Thyroid gland (tissue), 4 donors: ENCODE measurements at regions not wholly inside any gene's neighbourhood (a gene's known extent, or its start where the extent isn't known, plus 50 kb on each side); places are given as distances from the start of the nearest gene placed in this dataset.

ENCODE experiments used
- DNase-seq, 2 donors: peaks; one replicate each; pipeline ENCODE4 v3.0.0-alpha.2; 2019
- H3K27ac ChIP-seq, 3 donors: fragments of 200-600 bp; sonication (generic); 1 replicate in 2 of 3; 2 replicates in 1 of 3; pipeline ENCODE4 v1.5.1; 2016 to 2019; ENCODE audit warnings: mild to moderate bottlenecking in 1 of 3, moderate library complexity in 1 of 3
- H3K27me3 ChIP-seq: fragments of 200-600 bp; sonication (generic); one replicate; pipeline ENCODE4 v1.5.1; 2019
- H3K36me3 ChIP-seq, 2 donors: fragments of 200-600 bp; sonication (generic); one replicate each; pipeline ENCODE4 v1.5.1; 2016 to 2019
- H3K4me1 ChIP-seq, 2 donors: fragments of 200-600 bp; sonication (generic); one replicate each; pipeline ENCODE4 v1.5.1; 2017 to 2019
- H3K4me3 ChIP-seq, 3 donors: fragments of 200-600 bp; sonication (generic); replicated peaks in 1 of 3; 1 replicate in 2 of 3; 2 replicates in 1 of 3; pipeline ENCODE4 v1.5.1; 2016; ENCODE audit warnings: mild to moderate bottlenecking in 1 of 3
- H3K9me3 ChIP-seq: fragments of 200-600 bp; sonication (generic); one replicate; pipeline ENCODE4 v1.5.1; 2017
- POLR2A ChIP-seq, 2 donors: fragments of 450-650 bp; IDR thresholded peaks; one replicate each; pipeline ENCODE4 v1.6.1; 2017; ENCODE audit warnings: antibody characterized with exemption in 2 of 2, mild to moderate bottlenecking in 2 of 2, moderate library complexity in 1 of 2
- WGBS, 2 donors: methylation state at CpG; one replicate each; pipeline ENCODE4 v1.1.5; 2017; 5-methylcytosine and 5-hydroxymethylcytosine counted together
- intact Hi-C: fragments of 100-400 bp; cut with DNase I; formaldehyde crosslinking; loops from one replicate; pipeline ENCODE4 v1.15.1; 2023
- TF ChIP-seq, protein P1 (sequence below), 6 experiments: fragments of 200-600 bp in 3 of 6; fragments of 450-650 bp in 3 of 6; sonication (generic) in 3 of 6; IDR thresholded peaks; one replicate each; pipeline ENCODE4 v1.5.1; 2016 to 2019; ENCODE audit warnings: antibody characterized with exemption in 6 of 6, mild to moderate bottlenecking in 2 of 6, inconsistent platforms in 1 of 6, moderate library complexity in 1 of 6

DNA sequence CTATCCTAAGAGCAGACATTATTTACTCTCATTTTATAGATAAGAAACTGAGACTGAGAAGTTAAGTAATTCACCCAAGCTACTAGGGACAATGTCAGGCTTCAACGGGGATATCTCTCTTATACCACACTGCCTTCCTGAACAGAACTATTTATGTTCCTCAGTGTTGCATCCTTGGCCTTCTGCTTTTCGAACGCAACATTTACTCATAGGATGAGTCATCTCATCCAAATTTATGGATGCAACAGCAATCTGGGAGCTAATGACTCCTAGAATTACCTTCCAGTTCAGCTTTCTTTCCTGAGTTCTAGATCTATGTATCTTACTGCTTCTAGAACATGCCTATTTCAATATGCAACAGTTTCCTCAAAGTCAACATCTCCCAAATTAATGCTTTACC lies 103.6 kb upstream of the PAM start:
- H3K27ac ChIP-seq, result no peak overlapping the region
- no peak for DNase-seq
- no peaks in the 10 kb centered on the region for H3K27me3 ChIP-seq
- no peak for TF ChIP-seq POLR2A (IDR thresholded peaks at IDR 0.05)
- TF ChIP-seq, protein P1, sequence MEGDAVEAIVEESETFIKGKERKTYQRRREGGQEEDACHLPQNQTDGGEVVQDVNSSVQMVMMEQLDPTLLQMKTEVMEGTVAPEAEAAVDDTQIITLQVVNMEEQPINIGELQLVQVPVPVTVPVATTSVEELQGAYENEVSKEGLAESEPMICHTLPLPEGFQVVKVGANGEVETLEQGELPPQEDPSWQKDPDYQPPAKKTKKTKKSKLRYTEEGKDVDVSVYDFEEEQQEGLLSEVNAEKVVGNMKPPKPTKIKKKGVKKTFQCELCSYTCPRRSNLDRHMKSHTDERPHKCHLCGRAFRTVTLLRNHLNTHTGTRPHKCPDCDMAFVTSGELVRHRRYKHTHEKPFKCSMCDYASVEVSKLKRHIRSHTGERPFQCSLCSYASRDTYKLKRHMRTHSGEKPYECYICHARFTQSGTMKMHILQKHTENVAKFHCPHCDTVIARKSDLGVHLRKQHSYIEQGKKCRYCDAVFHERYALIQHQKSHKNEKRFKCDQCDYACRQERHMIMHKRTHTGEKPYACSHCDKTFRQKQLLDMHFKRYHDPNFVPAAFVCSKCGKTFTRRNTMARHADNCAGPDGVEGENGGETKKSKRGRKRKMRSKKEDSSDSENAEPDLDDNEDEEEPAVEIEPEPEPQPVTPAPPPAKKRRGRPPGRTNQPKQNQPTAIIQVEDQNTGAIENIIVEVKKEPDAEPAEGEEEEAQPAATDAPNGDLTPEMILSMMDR (IDR thresholded peaks at IDR 0.05), result no peak
- WGBS, 2 donors, result 91 to 95% methylated on average over 3 of the region's 3 CpGs
- H3K4me3 ChIP-seq, result no peak overlapping the region
- H3K9me3 ChIP-seq, result no peaks in the 10 kb centered on the region
- no peaks in the 10 kb centered on the region for H3K4me1 ChIP-seq
- no peaks in the 10 kb centered on the region for H3K36me3 ChIP-seq
- intact Hi-C loops, result no loop called here

DNA sequence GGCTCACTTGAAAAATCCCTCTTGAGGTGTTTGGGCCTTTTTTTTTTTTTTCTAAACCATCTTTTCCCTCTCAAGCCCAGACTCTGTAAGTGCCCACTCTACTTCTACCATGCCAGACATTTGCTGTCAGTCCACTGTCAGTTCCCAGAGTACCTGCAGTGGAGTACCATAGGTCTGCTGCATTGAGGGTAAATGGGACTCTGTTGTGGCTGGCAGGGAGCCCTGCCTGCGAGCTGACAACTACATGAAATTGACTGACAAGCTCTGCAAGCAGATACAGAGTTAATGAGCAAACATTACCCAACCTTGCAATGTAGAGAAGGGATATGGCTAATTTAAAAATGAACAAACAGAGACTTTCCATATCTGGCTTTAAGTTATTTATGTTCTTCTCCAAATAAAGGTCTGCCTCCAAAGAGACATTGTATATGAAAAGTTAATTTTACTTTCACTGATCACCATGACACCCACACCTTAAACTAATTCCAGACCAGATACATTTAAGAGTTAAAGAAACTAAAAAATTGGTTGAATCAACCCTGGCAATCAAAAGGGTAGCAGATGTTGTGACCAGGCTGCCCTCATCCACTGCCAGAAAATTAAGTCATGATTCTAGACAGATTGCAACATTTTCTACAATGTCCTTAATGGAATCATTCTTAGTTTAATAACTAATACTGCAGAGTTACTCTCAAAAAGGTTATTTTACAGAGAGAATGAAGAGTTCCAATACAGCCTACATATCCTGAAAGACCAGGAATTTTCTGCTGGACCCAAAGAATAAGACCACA lies 100.4 kb upstream of the PAM start:
- Histone ChIP-seq H3K4me3 (no peak overlapping the region), H3K4me1 (no peaks in the 10 kb centered on the region), H3K27me3 (no peaks in the 10 kb centered on the region), H3K27ac (no peak overlapping the region), H3K9me3 (no peaks in the 10 kb centered on the region), H3K36me3 (no peaks in the 10 kb centered on the region)
- no peak for DNase-seq
- WGBS, 2 donors, result 78% methylated on average over 1 of the region's 1 CpG
- intact Hi-C loops, result no loop called here
- no peak for TF ChIP-seq POLR2A (IDR thresholded peaks at IDR 0.05)
- TF ChIP-seq, protein P1 (IDR thresholded peaks at IDR 0.05), result no peak

DNA sequence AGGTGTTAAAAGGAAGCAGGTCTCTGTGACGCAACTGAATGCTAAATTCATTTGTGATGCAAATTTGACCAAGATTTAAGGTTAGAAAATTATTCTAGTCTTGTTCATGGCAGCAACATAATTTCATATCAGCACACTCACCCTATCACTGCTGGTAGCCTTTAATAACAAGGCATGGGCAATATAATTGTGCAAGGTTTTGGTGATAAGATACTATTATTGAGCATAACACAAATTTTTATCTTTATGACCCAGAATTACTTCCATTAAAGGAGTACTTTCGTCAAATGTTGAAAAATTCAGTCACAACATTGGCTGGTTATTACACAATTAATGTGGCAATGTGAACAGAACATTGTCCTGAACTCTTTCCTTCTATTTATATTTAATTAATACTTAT lies 96.0 kb upstream of the PAM start:
- TF ChIP-seq POLR2A (IDR thresholded peaks at IDR 0.05), result no peak
- TF ChIP-seq, protein P1 (IDR thresholded peaks at IDR 0.05), result no peak
- H3K9me3 ChIP-seq, result no peaks in the 10 kb centered on the region
- H3K4me3 ChIP-seq, result no peak overlapping the region
- intact Hi-C loops, result no loop called here
- H3K27ac ChIP-seq, result no peak overlapping the region
- DNase-seq, result no peak
- no peaks in the 10 kb centered on the region for H3K27me3 ChIP-seq
- H3K36me3 ChIP-seq, result no peaks in the 10 kb centered on the region
- WGBS, 2 donors, result 84 to 85% methylated on average over 2 of the region's 2 CpGs
- no peaks in the 10 kb centered on the region for H3K4me1 ChIP-seq

DNA sequence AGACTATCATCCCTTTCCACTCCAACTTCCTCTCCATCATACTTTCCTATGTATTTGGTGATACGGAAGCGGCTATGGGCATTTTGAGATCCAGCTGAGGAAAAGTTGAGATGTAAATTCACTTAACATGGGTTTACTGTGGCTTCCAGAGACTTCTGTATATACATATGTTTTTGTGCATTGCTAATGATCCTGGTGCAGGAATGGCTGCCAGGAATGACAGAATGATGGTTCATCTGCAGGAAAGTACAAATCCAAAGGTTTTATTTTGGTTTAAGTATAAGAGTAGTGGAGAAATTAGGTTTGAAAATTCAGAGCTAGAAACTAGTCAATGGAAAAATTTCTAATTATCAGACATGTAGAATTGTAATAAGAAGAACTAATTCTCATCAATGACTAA lies 95.0 kb upstream of the PAM start:
- Histone ChIP-seq H3K27me3 (no peaks in the 10 kb centered on the region), H3K27ac (no peak overlapping the region), H3K9me3 (no peaks in the 10 kb centered on the region), H3K36me3 (no peaks in the 10 kb centered on the region), H3K4me1 (no peaks in the 10 kb centered on the region), H3K4me3 (no peak overlapping the region)
- TF ChIP-seq, protein P1 (IDR thresholded peaks at IDR 0.05), result no peak
- TF ChIP-seq POLR2A (IDR thresholded peaks at IDR 0.05), result no peak
- WGBS, 2 donors, result 93 to 95% methylated on average over 2 of the region's 2 CpGs
- intact Hi-C loops, result no loop called here
- no peak for DNase-seq

DNA sequence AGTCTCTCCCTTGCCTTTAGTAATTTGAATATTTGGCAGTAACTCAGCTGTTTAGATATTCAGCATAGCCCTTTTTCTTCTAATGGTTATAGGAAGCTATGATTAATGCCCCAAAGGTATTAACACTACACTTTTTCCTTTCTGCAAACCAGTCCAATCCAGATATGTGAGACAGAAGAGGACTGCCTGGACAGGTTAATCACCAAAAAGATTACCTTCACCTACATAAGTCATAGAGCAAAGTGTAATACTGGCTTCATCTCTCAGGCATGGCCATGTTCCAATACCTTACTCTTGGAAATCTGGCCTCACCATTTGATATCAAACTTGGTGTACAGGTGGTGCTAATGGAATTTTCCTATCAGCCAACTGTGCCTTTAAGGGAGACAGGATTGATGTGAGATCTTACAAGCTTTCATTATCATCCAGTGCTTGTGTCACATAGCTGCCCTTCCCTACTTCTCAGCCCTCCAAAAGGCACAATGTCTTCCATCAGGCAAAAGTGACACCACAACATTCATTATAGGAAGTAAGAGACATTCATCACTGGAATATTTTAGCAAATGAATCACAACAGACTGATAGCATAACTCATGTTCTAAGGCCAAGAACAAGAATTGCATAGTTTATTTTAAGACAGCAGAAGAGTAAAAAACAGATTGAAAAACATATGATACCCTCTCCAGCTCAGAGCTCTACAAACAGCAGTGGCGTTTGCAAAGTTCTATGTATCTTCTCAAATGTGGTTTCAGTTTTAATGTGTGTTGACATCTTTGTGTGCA lies 91.2 kb upstream of the PAM start:
- no peak for TF ChIP-seq POLR2A (IDR thresholded peaks at IDR 0.05)
- TF ChIP-seq, protein P1 (IDR thresholded peaks at IDR 0.05), result no peak
- intact Hi-C loops, result no loop called here
- Histone ChIP-seq H3K27ac (no peak overlapping the region), H3K9me3 (no peaks in the 10 kb centered on the region), H3K27me3 (no peaks in the 10 kb centered on the region), H3K4me3 (no peak overlapping the region), H3K4me1 (peaks cover 0 to 9% of the 10 kb centered on the region in 2 donors), H3K36me3 (no peaks in the 10 kb centered on the region)
- WGBS, 2 donors, result 44 to 76% methylated on average over 1 of the region's 1 CpG
- no peak for DNase-seq
